H1 (cell line): ENCODE measurements at regions not wholly inside any gene's neighbourhood (a gene's known extent, or its start where the extent isn't known, plus 50 kb on each side); places are given as distances from the start of the nearest gene placed in this dataset.
"Not testable (repeated sequence)": the region's sequence is repeated elsewhere in the genome, so short reads cannot be mapped to it uniquely, and the experiment has no call there.

Experiments used
- CHD2 ChIP-seq: IDR thresholded peaks from 2 replicates; pipeline ENCODE4 v1.6.1; 2012; ENCODE audit warnings: low read length, improper control_type of control experiment
- EZH2 ChIP-seq: fragments of 200-600 bp; sonication (generic); IDR thresholded peaks from 2 replicates; pipeline ENCODE4 v1.7.1; 2012; ENCODE audit warnings: low read depth, mild to moderate bottlenecking, moderate library complexity, low read length, inconsistent platforms; ENCODE audit not compliant: severe bottlenecking
- JUND ChIP-seq: IDR thresholded peaks from 2 replicates; pipeline ENCODE4 v1.6.1; 2011; ENCODE audit warnings: mild to moderate bottlenecking, improper control_type of control experiment, low read length
- RFX5 ChIP-seq: IDR thresholded peaks from 2 replicates; pipeline ENCODE4 v1.6.1; 2011; ENCODE audit warnings: low read depth, low read length, improper control_type of control experiment, borderline replicate concordance
- SIRT6 ChIP-seq: IDR thresholded peaks from one replicate; pipeline ENCODE4 v1.7.1; 2012; ENCODE audit warnings: low read length, inconsistent platforms
- SP1 ChIP-seq: IDR thresholded peaks from 2 replicates; pipeline ENCODE4 v1.6.1; 2011; ENCODE audit warnings: low read depth, low read length
- TAF1 ChIP-seq: IDR thresholded peaks from 2 replicates; pipeline ENCODE4 v1.6.1; 2011; ENCODE audit warnings: mild to moderate bottlenecking, low read depth, low read length
- TF ChIP-seq, protein P1 (sequence below), 3 experiments: IDR thresholded peaks; 1 replicate in 2 of 3; 2 replicates in 1 of 3; pipeline versions ENCODE4 v1.5.1 to v1.6.1; 2011; ENCODE audit warnings: low read length in 3 of 3, mild to moderate bottlenecking in 3 of 3, inconsistent platforms in 2 of 3, low read depth in 1 of 3, moderate library complexity in 1 of 3; ENCODE audit not compliant: insufficient read depth in 1 of 3; ENCODE audit errors: control extremely low read depth in 1 of 3
- TF ChIP-seq, protein P2 (sequence below): IDR thresholded peaks from 2 replicates; pipeline ENCODE4 v1.6.1; 2012; ENCODE audit warnings: inconsistent platforms

DNA sequence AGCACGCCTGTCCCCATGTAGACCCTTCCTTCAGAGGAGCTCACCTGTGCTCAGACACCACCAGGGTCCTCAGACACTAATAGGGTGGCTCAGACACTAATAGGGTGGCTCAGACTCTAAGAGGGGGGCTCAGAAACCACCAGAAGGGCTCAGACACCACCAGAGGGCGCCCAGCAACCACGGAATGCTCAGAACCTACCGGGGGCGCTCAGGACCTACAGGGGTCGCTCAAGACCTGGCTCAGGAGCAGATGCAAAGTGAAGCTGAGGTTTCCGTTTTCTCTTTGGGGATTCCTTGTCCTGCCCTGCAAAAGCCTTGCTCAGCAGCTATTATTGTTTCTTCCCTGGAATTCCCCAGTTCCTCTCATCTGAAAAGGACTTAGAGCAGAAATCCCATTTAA is 67.8 kb downstream of the OR4M2 start:
- TF ChIP-seq, protein P1, sequence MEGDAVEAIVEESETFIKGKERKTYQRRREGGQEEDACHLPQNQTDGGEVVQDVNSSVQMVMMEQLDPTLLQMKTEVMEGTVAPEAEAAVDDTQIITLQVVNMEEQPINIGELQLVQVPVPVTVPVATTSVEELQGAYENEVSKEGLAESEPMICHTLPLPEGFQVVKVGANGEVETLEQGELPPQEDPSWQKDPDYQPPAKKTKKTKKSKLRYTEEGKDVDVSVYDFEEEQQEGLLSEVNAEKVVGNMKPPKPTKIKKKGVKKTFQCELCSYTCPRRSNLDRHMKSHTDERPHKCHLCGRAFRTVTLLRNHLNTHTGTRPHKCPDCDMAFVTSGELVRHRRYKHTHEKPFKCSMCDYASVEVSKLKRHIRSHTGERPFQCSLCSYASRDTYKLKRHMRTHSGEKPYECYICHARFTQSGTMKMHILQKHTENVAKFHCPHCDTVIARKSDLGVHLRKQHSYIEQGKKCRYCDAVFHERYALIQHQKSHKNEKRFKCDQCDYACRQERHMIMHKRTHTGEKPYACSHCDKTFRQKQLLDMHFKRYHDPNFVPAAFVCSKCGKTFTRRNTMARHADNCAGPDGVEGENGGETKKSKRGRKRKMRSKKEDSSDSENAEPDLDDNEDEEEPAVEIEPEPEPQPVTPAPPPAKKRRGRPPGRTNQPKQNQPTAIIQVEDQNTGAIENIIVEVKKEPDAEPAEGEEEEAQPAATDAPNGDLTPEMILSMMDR (IDR thresholded peaks at IDR 0.05; ENCODE audit: control extremely low read depth in 1 of 3, insufficient read depth in 1 of 3, low read depth in 1 of 3, low read length in 3 of 3), result not testable (repeated sequence)
- not testable (repeated sequence) for TF ChIP-seq TAF1, CHD2, SP1, EZH2, SIRT6, JUND, RFX5
- TF ChIP-seq, protein P2, sequence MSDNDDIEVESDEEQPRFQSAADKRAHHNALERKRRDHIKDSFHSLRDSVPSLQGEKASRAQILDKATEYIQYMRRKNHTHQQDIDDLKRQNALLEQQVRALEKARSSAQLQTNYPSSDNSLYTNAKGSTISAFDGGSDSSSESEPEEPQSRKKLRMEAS, result not testable (repeated sequence)
